IPS-18c (cell line): ENCODE measurements at regions not wholly inside any gene's neighbourhood (a gene's known extent, or its start where the extent isn't known, plus 50 kb on each side); places are given as distances from the start of the nearest gene placed in this dataset.
"Not testable (repeated sequence)": the region's sequence is repeated elsewhere in the genome, so short reads cannot be mapped to it uniquely, and the experiment has no call there.

Experiments used
- H3K4me3 ChIP-seq: 2 replicates; pipeline ENCODE4 v1.7.0; 2013; ENCODE audit warnings: low read depth, mild to moderate bottlenecking, low read length, moderate library complexity; ENCODE audit not compliant: insufficient read depth
- H3K9me3 ChIP-seq: one replicate; pipeline ENCODE4 v1.6.1; 2013; ENCODE audit warnings: mild to moderate bottlenecking, low read length, moderate library complexity; ENCODE audit not compliant: control insufficient read depth, insufficient read depth

DNA sequence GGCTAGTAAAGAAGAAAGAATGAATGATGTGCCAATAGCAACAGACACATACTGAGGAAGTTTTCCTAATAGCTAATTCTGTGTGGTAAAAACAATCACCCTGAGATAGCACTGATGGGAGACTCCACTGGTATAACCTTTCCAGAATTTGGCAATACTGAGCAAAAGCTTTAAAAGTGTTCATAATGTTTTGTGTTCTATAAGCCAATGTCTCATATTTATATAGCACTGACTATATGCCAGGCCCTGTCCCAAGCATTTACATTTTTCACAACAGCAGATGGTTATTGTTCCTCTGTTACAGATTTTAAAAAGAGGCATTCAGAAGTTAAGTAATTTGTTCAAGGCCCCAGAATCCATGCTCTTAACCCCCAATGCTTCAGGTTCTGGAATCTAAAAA, 108.0 kb upstream of the DST start:
- Histone ChIP-seq H3K9me3 (no peaks in the 10 kb centered on the region), H3K4me3 (no peak overlapping the region)

DNA sequence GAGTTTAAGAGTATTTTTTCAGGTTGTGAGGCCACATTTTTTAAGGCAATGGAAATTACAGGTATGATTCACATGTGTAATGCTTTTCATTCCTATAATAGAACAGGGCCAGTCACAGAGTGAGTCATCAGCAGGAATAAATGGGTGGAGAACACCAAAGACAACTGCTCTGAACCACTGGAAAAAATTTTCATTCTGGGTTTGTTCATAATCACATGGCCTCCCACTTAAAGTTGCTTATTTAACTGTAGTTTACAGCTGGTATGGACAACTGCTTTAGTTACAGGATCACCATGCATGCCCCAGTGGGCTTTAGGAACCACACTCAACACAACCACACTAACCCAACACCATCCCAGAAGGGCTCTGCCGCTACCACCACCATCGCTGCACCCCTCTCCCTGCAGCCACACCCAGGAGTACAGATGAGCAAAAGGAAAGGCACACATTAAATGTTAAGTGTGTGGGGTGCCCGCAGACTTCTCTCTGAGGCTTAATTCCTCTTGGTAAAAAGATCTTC, 107.0 kb upstream of the DST start:
- no peak overlapping the region for H3K4me3 ChIP-seq

GRCh38 chr6:56746767-56747504, 104.2 kb upstream of the DST start:
- no peak overlapping the region for H3K4me3 ChIP-seq
- no peaks in the 10 kb centered on the region for H3K9me3 ChIP-seq

More for the DNA sequence above, 107.0 kb upstream of the DST start:
- H3K9me3 ChIP-seq: no peaks in the 10 kb centered on the region

- H3K9me3 ChIP-seq: no peaks in the 10 kb centered on the region
- H3K4me3 ChIP-seq: no peak overlapping the region
Measured at GRCh38 chr6:56745971-56746370, 103.3 kb upstream of the DST start.

DNA sequence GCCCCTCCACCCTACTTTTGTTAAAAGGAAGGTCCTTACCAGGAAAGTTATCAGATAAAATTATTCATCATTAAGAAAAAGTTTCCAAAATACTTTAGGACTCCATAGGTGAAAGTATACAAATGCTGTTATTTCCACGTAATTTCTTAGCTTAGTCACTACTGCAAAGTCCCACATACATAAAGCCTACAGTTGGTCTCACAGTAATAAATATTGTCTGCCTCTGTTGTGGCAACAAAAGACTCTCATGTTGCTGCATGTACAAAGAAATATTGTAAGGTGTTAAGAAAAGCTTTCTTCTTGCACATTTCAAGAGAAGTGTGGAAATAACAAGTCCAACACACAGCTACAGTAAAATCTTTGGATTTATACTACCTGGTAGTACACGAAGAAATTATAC, 102.4 kb upstream of the DST start:
- no peak overlapping the region for H3K4me3 ChIP-seq
- H3K9me3 ChIP-seq: no peaks in the 10 kb centered on the region

GRCh38 chr6:56744528-56744927, 101.8 kb upstream of the DST start:
- Histone ChIP-seq H3K9me3 (no peaks in the 10 kb centered on the region), H3K4me3 (no peak overlapping the region)

GRCh38 chr6:56742122-56742791, 99.6 kb upstream of the DST start:
- H3K4me3 ChIP-seq: no peak overlapping the region
- H3K9me3 ChIP-seq: no peaks in the 10 kb centered on the region

- no peaks in the 10 kb centered on the region for H3K9me3 ChIP-seq
- no peak overlapping the region for H3K4me3 ChIP-seq
Measured at GRCh38 chr6:56741472-56741871, 98.8 kb upstream of the DST start.

- H3K4me3 ChIP-seq: no peak overlapping the region
- H3K9me3 ChIP-seq: no peaks in the 10 kb centered on the region
Measured at GRCh38 chr6:56739836-56740815, 97.4 kb upstream of the DST start.

- H3K9me3 ChIP-seq: no peaks in the 10 kb centered on the region
- no peak overlapping the region for H3K4me3 ChIP-seq
Measured at GRCh38 chr6:56736804-56737203, 94.1 kb upstream of the DST start.

DNA sequence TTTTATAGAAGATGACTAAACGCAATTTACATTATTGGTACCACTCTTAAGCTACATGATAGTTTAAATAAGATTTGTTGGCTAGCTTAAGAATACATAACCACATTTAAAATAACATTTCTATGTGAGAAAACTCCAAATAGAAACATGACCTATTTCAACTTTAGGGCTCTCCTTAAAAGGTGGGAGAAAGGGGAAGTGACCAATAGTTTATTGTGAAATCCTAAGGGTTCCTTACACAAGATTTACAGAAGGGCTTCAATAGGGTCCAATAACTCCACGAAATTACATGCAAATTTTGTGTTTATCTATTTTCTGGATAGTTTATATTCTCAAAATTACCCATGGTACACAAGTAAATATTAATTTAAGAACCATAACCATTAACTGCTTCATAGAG, 91.6 kb upstream of the DST start:
- Histone ChIP-seq H3K9me3 (no peaks in the 10 kb centered on the region), H3K4me3 (no peak overlapping the region)

DNA sequence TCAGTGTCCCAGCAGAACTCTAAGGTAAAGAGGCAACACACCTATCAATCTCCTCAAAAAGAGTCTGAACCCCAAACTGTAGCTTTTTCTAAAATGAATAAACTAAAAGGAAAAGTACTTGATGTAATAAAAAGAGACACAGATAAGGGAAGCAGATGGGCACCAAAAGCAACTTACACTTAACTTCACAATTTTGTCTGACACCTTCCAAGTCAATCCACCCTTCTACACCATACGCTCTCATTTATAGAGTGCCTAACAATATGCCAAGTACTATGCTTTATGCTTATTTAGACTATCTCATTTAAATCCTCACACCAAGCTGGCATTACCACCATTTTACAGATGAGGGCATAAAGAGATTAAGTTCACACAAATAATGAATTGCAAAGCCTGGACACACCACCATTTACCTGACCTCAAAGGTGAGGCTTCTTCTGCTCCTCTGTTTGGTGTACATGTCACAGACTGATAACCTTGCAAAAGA, 90.6 kb upstream of the DST start:
- Histone ChIP-seq H3K4me3 (no peak overlapping the region), H3K9me3 (no peaks in the 10 kb centered on the region)

GRCh38 chr6:56732517-56732916, 89.8 kb upstream of the DST start:
- Histone ChIP-seq H3K9me3 (no peaks in the 10 kb centered on the region), H3K4me3 (no peak overlapping the region)

DNA sequence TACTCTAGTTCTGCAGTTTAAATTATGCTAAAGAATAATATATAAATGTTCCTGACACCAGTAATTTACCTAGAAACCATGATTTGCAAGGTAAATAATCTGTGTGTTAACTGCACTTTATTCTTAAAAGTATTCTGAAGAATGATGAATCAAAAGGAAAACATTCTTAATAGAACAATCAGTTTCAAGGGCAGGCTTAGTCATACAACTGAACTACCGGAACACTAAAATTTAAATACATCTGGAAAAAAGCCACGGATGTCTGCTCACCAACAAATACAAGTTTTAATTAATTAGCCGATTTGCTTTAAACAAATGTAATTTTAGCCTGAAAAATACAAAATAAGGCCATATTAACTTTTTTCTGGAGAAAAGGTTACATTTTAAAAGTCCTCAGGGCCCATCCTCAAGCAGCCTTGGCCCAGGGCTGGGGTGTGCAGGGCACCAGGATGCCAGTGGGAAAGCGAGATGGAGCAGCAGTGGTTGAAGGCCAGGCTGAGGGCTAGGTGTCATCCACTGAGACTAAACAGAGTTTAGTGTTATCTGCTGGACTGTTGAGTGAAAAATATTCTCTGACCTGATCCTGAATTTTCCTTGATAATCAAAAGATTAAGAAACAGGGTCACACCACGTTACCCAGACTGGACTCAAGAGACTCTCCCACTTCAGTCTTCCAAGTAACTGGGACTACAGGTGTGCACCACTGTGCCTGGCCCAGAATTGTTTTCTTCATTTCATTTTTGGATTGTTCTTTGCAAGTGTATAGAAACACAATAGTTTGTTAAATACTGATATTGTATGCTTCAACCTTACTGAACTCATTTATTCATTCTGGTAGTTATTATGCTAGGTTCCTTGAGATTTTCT, 88.2 kb upstream of the DST start:
- Histone ChIP-seq H3K9me3 (no peaks in the 10 kb centered on the region), H3K4me3 (no peak overlapping the region)

- no peaks in the 10 kb centered on the region for H3K9me3 ChIP-seq
- H3K4me3 ChIP-seq: no peak overlapping the region
Measured at GRCh38 chr6:56729719-56730118, 87.0 kb upstream of the DST start.

- H3K9me3 ChIP-seq, H3K4me3 ChIP-seq: not testable (repeated sequence)
Measured at GRCh38 chr6:56729166-56729565, 86.5 kb upstream of the DST start.
